Progenitor cell of endocrine pancreas (in vitro differentiated cells): ENCODE measurements at regions not wholly inside any gene's neighbourhood (a gene's known extent, or its start where the extent isn't known, plus 50 kb on each side); places are given as distances from the start of the nearest gene placed in this dataset.

ENCODE experiments used
- DNase-seq: peaks from one replicate; pipeline ENCODE4 v3.0.0; 2021; ENCODE audit warnings: low spot score; ENCODE audit not compliant: unreplicated experiment
- H3K27ac Mint-ChIP-seq: 2 replicates; pipeline ENCODE4 v1.8.0; 2021; ENCODE audit warnings: mild to moderate bottlenecking, moderate library complexity, mixed read lengths
- H3K27me3 Mint-ChIP-seq: 2 replicates; pipeline ENCODE4 v1.8.0; 2021; ENCODE audit warnings: mixed read lengths
- H3K36me3 Mint-ChIP-seq: 2 replicates; pipeline ENCODE4 v1.8.0; 2022; ENCODE audit warnings: mixed read lengths; ENCODE audit not compliant: insufficient read depth
- H3K4me1 Mint-ChIP-seq: 2 replicates; pipeline ENCODE4 v1.8.0; 2021; ENCODE audit warnings: low read depth, mixed read lengths
- H3K4me3 Mint-ChIP-seq: 2 replicates; pipeline ENCODE4 v1.8.0; 2021; ENCODE audit warnings: low read depth, mild to moderate bottlenecking, moderate library complexity, mixed read lengths
- H3K9me3 Mint-ChIP-seq: 2 replicates; pipeline ENCODE4 v1.8.0; 2021; ENCODE audit warnings: low read depth, mixed read lengths
- CTCF ChIP-seq: fragments of 200-600 bp; sonication (generic); IDR thresholded peaks from one replicate; pipeline ENCODE4 v1.5.0; 2021; ENCODE audit warnings: antibody characterized with exemption, mild to moderate bottlenecking; ENCODE audit not compliant: unreplicated experiment

- no peak for DNase-seq
These were observed 194.7 kb downstream of the BCL11B start for GRCh38 chr14:99077076-99077843.

GRCh38 chr14:99077844-99078236, 194.2 kb downstream of the BCL11B start:
- Mint-ChIP-seq H3K27me3 (peaks cover 8% of the 10 kb centered on the region), H3K4me1 (no peaks in the 10 kb centered on the region), H3K36me3 (no peaks in the 10 kb centered on the region), H3K27ac (no peak overlapping the region), H3K4me3 (no peak overlapping the region), H3K9me3 (no peaks in the 10 kb centered on the region)
- TF ChIP-seq CTCF, result no peak
- DNase-seq, result no peak

More at GRCh38 chr14:99077076-99077843, 194.7 kb downstream of the BCL11B start:
- no peaks in the 10 kb centered on the region for H3K36me3 Mint-ChIP-seq
- H3K27me3 Mint-ChIP-seq, result peaks cover 8% of the 10 kb centered on the region
- H3K4me3 Mint-ChIP-seq, result no peak overlapping the region
- no peaks in the 10 kb centered on the region for H3K4me1 Mint-ChIP-seq
- no peak overlapping the region for H3K27ac Mint-ChIP-seq
- TF ChIP-seq CTCF, result no peak
- no peaks in the 10 kb centered on the region for H3K9me3 Mint-ChIP-seq

GRCh38 chr14:99078426-99078825, 193.6 kb downstream of the BCL11B start:
- Mint-ChIP-seq H3K9me3 (peaks cover 4% of the 10 kb centered on the region), H3K4me1 (no peaks in the 10 kb centered on the region), H3K27ac (no peak overlapping the region), H3K36me3 (no peaks in the 10 kb centered on the region), H3K4me3 (no peak overlapping the region), H3K27me3 (peaks cover 12% of the 10 kb centered on the region)
- no peak for TF ChIP-seq CTCF
- DNase-seq, result no peak

- Mint-ChIP-seq H3K27ac (no peak overlapping the region), H3K27me3 (peaks cover 12% of the 10 kb centered on the region), H3K4me3 (no peak overlapping the region), H3K9me3 (peaks cover 7% of the 10 kb centered on the region), H3K4me1 (no peaks in the 10 kb centered on the region), H3K36me3 (no peaks in the 10 kb centered on the region)
- no peak for DNase-seq
- no peak for TF ChIP-seq CTCF
These were observed 192.8 kb downstream of the BCL11B start for GRCh38 chr14:99079061-99079727.

- H3K4me1 Mint-ChIP-seq, result no peaks in the 10 kb centered on the region
- DNase-seq, result no peak
- peaks cover 12% of the 10 kb centered on the region for H3K27me3 Mint-ChIP-seq
- H3K4me3 Mint-ChIP-seq, result no peak overlapping the region
- TF ChIP-seq CTCF, result no peak
- peaks cover 7% of the 10 kb centered on the region for H3K9me3 Mint-ChIP-seq
- H3K36me3 Mint-ChIP-seq, result no peaks in the 10 kb centered on the region
- no peak overlapping the region for H3K27ac Mint-ChIP-seq
These were observed 191.7 kb downstream of the BCL11B start for GRCh38 chr14:99080306-99080705.
